HG02884 (cell line): ENCODE measurements at regions not wholly inside any gene's neighbourhood (a gene's known extent, or its start where the extent isn't known, plus 50 kb on each side); places are given as distances from the start of the nearest gene placed in this dataset.

Experiments used
- ATAC-seq: cut with Tn5 transposase; IDR thresholded peaks from one replicate; pipeline ENCODE4 v1.9.1; 2021; ENCODE audit warnings: mild to moderate bottlenecking, moderate library complexity; ENCODE audit not compliant: unreplicated experiment

- no peak for ATAC-seq
Measured at GRCh38 chr16:85288869-85289660, 176.8 kb upstream of the CIBAR2 start.

DNA sequence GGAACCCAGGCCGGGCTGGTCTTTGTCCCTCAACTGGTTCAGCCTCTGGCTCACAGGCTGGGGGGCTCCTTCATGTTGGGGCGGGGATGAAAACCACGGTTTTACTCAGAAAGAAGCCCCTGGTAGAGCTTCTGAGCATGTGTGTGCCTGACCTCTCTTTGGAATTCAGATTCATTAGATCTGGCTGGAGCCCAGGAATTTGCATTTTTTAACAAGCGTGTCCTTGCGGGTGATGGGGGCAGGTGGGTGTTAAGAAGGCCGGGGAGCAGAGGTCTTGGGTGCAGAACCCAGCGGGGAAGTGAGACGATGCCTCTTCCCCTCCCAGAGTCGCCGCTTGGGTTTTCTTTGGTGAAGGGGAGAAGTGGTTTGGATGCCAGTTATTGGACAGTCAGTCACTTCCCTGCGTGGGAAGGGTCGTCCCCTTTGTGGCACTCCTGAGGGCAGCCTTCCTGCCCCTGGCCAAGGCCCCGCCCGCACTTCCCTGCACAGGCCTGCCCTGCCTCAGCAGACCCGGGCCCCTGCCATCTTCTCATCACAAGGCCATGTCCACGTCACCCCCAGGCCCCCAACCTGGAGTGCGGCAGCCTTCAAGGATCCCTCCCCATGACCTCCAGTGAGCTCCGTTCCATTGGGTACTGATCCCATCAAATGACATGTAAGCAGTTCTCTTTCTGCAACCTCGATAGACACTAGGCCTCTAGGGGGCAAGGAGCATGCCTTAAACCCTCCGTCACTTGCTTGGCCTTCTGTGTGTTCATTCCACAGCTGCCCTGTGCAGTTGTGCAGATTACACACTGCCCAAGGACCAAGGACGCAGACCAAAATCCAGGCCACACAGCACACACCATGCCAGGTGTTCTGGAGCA, 177.7 kb upstream of the CIBAR2 start:
- no peak for ATAC-seq

- ATAC-seq: no peak
Measured at GRCh38 chr16:85290626-85291301, 178.5 kb upstream of the CIBAR2 start.

DNA sequence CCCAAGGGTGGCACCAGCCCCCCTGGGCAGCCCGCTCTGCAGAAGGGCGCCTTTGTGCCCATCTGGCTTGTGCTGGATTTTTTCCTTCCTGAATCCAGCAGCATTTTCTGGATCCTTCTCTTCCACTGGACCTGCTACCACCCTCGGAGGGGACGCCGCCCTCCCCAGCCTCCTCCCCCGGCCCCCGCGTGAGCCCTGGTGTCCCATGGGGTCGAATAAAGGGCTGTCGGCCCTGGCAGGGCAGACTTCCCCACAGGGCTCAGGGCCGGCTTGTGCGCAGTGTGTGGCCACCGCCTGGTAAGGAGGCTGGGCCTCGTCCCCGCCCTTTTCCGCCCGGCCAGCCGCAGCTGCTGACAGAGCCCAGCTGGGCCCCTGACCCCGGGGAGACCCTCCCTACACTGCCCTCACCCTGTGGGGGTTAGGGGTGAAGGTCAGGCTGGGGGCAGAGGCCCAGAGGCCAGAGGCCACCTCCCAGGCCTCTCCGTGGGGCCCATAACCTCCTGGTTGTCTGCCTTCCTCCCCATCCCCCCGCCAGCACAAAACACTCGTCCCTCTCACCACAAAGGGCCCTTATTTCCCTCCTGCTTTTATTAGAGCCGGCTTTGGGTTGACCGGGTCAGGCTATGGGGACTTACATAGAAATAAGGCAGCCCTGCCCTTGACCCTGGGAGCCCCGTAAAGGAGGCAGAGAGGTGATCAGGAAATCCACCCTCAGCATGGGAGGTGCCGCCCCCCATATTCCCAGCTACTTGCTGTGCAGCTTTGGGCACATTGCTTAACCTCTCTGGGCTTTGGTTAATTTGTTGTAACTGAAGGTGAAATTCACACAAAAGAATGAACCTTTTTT, 179.3 kb upstream of the CIBAR2 start:
- no peak for ATAC-seq

DNA sequence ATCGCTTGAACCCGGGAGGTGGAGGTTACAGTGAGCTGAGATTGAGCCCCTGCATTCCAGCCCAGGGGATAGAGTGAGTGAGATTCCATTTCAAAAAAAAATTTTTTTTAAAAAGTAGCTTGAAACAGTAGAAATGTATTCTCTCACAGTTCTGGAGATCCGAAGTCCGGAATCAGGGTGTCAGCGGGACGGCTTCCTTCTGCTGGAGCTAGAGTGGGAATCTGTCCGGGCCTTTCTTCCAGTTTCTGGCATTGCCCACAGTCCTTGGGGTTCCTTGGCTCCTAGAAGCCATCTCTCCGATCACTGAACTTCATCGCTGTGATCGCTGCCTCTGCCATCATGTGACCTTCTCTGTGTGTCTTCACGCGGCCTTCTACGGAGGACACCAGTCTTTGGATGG, 181.2 kb upstream of the CIBAR2 start:
- no peak for ATAC-seq

GRCh38 chr16:85293904-85294642, 181.8 kb upstream of the CIBAR2 start:
- ATAC-seq: no peak

- no peak for ATAC-seq
Measured at GRCh38 chr16:85294810-85295508, 182.7 kb upstream of the CIBAR2 start.

GRCh38 chr16:85296859-85297660, 184.8 kb upstream of the CIBAR2 start:
- ATAC-seq: no peak

GRCh38 chr16:85297881-85298280, 185.6 kb upstream of the CIBAR2 start:
- ATAC-seq: no peak

GRCh38 chr16:85300406-85300968, 188.2 kb upstream of the CIBAR2 start:
- ATAC-seq: no peak

DNA sequence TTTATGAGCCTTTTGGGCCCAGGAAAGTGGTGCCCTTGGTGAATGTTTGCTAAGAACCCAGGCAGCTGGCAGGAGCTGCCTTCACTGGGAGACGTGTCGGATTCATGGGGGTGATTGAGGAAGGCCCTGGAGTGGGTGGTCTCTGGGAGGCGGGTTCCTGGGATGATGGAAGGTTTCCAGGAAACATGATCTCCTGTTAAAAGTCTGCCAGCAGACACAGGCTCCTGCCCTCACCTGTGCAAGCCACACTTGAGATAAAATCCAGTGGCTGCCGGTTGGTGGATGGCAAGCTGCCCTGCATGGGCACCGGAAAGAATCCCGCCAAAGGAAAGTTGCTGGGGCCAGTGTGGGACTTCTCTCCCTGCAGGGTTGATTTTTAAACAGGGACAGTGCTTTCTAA, 189.0 kb upstream of the CIBAR2 start:
- ATAC-seq: no peak

DNA sequence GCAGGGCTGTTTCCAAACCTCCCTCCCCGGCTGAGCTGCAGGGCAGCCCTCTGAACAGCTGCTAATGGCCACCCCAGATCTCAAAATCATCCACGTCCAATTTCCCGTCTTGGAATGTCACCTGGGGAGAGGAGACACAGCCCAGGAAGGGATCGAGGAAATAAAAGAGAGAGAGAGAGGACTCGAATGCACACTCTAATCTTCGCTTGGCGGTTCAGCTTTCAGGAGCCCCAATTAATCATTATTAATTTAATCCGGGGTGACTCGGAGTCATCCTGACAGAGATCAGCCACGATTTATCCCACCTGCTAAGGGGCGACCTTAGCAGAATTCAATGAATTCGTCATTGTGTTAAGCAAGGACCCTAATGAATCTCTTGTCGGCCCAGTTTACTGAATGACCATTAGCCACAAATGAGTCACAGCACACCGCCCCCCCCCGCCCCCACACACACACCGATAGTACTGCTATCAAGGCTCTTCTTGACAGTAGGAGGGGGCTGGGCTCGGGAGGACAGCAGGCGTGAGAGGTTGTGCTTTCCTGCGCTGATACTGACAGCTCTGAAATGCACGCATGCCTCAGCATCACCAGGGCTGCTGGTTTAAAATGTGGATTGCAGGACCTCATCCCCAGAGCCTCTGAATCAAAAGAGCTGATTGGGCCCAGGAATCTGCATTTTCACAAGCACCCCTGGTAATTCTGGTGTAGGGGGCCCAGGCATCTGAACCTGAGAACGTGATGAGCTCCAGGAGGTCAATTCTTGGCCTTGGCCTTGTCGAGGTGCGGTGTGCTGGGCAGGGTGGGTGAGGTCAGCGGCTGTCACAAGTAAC, 190.0 kb upstream of the CIBAR2 start:
- no peak for ATAC-seq

DNA sequence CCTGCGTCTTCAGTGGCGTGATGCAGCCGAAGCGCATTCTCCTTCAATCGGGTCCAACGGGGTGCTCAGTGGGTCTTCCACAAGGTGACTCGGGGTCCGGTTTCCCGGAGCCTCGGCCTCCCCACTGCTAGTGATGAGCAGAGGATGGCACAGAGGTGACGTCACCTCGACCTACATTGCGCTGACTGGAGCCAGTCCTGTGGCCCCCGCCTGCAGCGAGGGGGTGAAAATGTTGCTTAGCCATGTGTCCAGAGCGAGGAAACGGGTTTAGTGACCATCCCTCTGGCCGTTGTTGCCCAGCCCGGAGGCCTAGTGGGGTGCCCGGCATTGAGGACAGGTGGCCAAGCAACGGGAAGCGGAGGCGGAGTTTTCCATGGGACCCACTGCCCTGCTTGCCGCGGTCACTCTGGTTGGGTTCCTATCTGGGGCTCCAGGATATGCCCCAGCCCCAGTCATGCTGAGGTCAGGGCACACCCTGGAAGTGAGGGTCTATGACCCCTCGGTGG, 190.6 kb upstream of the CIBAR2 start:
- ATAC-seq: no peak

DNA sequence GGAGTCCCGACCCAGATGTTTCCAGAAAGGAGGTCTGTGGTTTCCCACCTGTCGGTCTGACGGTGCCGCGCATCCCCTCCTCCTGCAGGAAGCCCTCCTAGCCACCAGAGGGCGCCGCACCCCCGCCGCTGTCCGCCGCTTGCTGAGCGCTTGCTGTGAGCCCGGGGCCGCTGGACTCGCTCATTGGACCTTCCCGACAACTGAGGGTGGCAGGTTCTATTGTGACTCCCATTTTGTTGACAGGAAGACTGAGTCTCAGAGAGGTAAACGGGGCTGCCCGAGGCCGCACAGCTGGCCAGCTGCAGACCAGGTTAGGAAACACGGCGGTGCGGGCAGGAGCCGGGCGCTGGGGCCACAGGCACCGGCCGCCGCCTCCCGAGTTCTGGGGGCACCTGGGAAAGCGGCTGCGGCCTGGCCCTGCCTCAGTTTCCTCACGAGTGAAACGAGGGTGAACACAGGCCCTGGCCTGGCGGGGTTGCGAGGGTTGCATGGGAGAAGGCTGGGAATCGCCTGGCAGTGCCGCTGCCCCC, 191.1 kb upstream of the CIBAR2 start:
- no peak for ATAC-seq

GRCh38 chr16:85304337-85304736, 192.1 kb upstream of the CIBAR2 start:
- ATAC-seq: no peak

DNA sequence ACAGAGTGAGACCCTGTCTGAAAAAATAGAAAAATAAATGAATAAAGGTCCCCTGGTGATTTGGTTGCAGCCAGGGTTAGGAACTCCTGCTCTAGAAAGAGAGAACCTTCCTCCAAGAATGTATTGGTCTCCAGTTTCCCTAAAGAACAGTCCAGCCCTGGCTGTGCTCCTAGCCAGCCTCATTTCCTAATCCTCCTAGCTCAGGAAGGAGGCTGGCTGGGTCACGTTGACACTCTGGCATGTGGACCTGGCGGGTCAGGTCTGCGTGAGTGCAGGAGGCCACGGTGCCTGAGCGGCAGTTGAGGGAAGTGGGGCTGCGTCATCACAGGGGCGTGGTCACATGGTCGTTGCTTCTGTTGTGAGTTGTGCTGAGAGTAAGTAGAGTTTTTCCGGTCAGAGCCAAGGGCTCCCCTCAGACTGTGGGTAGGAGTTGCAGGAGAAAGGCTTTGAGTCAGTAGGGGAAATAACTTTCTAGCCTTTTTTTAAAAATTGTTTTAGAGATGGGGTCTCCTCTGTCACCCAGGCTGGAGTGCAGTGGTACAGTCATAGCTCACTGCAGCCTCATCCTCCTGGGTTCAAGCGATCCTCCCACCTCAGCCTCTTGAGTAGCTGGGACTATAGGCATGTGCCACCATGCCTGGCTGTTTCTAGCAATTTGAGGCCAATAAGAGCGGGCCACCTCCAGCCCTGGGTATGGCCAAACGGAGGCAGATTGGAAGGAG, 194.0 kb upstream of the CIBAR2 start:
- peak; percentile 80 for ATAC-seq
